A549 (cell line): ENCODE measurements at regions not wholly inside any gene's neighbourhood (a gene's known extent, or its start where the extent isn't known, plus 50 kb on each side); places are given as distances from the start of the nearest gene placed in this dataset.

Source experiments
- ATAC-seq, 2 experiments: fragments of 200-7000 bp in 1 of 2; fragments of >200 bp in 1 of 2; cut with Nextera tagmentation in 1 of 2; cut with Tn5 transposase in 1 of 2; 3 replicates each; pipeline versions ENCODE4 v1.8.0 to v1.9.1; 2018 to 2020; ENCODE audit warnings: mild to moderate bottlenecking in 1 of 2, moderate library complexity in 1 of 2
- CTCF ChIA-PET: fragments of 300-600 bp; sonication (Branson Sonifier 250); formaldehyde crosslinking; extraction: SDS; loops from one replicate; lab custom pipeline; 2021; ENCODE audit warnings: antibody characterized with exemption, inconsistent platforms; lab: Yijun Ruan, JAX
- POLR2A ChIA-PET: fragments of 350-600 bp; formaldehyde crosslinking; extraction: SDS; loops from one replicate; lab custom pipeline; 2021; ENCODE audit warnings: antibody characterized with exemption, inconsistent platforms; lab: Yijun Ruan, JAX
- DNase-seq, 2 experiments: peaks; one replicate each; pipeline versions ENCODE4 v3.0.0 to v3.0.0-alpha.2; 2011 to 2016; ENCODE audit warnings: low read depth in 1 of 2, low spot score in 1 of 2
- FAIRE-seq: peaks from 2 replicates; lab custom pipeline; 2011; peaks lifted over from hg19 to GRCh38; lab: Jason Lieb, UNC
- H3K27ac ChIP-seq, 2 experiments: fragments of >200 bp; sonication (Bioruptor Twin); formaldehyde crosslinking; 3 replicates each; pipeline ENCODE4 v1.5.1; 2016 to 2017
- H3K4me1 ChIP-seq: fragments of >200 bp; sonication (Bioruptor Twin); formaldehyde crosslinking; 3 replicates; pipeline ENCODE4 v1.6.1; 2016
- H3K4me2 ChIP-seq: fragments of >200 bp; sonication (Bioruptor Twin); formaldehyde crosslinking; 3 replicates; pipeline ENCODE4 v1.6.1; 2016
- H3K4me3 ChIP-seq: fragments of >200 bp; sonication (Bioruptor Twin); formaldehyde crosslinking; 3 replicates; pipeline ENCODE4 v1.5.1; 2016
- H3K9me3 ChIP-seq: fragments of >200 bp; sonication (Bioruptor Twin); formaldehyde crosslinking; 3 replicates; pipeline ENCODE4 v1.6.1; 2016
- CBX8 ChIP-seq: fragments of 200-600 bp; sonication (generic); IDR thresholded peaks from 2 replicates; pipeline ENCODE4 v1.6.1; 2016
- EHMT2 ChIP-seq: fragments of 200-600 bp; sonication (generic); IDR thresholded peaks from 2 replicates; pipeline ENCODE4 v1.6.1; 2016; ENCODE audit warnings: antibody characterized with exemption, low read depth, mild to moderate bottlenecking, moderate library complexity
- FOSB ChIP-seq: fragments of 250-450 bp; sonication (Bioruptor Pico); IDR thresholded peaks from 2 replicates; pipeline ENCODE4 v1.5.0; 2020; ENCODE audit warnings: mild to moderate bottlenecking, moderate library complexity
- FOXS1 ChIP-seq: fragments of 250-450 bp; sonication (Bioruptor Pico); IDR thresholded peaks from 2 replicates; pipeline ENCODE4 v1.5.0; 2020; ENCODE audit warnings: mild to moderate bottlenecking, moderate library complexity
- GATA3 ChIP-seq: IDR thresholded peaks from 2 replicates; pipeline ENCODE4 v1.6.1; 2012; ENCODE audit warnings: borderline replicate concordance
- HES2 ChIP-seq: fragments of >200 bp; sonication (Bioruptor Twin); formaldehyde crosslinking; IDR thresholded peaks from 2 replicates; pipeline ENCODE4 v1.6.1; 2016
- HEYL ChIP-seq: fragments of 250-450 bp; sonication (Bioruptor Pico); IDR thresholded peaks from 2 replicates; pipeline ENCODE4 v1.8.0; 2021; ENCODE audit warnings: mild to moderate bottlenecking, moderate library complexity
- HOXA7 ChIP-seq: fragments of 250-450 bp; sonication (Bioruptor Pico); IDR thresholded peaks from 2 replicates; pipeline ENCODE4 v1.5.0; 2020; ENCODE audit warnings: mild to moderate bottlenecking, moderate library complexity
- HOXB13 ChIP-seq: fragments of 250-450 bp; sonication (Bioruptor Pico); IDR thresholded peaks from 2 replicates; pipeline ENCODE4 v1.5.0; 2020; ENCODE audit warnings: low read depth, mild to moderate bottlenecking, moderate library complexity
- JUNB ChIP-seq: fragments of >200 bp; sonication (Bioruptor Twin); formaldehyde crosslinking; IDR thresholded peaks from 2 replicates; pipeline ENCODE4 v1.6.1; 2016
- MAFK ChIP-seq: fragments of 450-650 bp; IDR thresholded peaks from 2 replicates; pipeline ENCODE4 v1.6.1; 2014; ENCODE audit not compliant: partially characterized antibody
- NR3C1 ChIP-seq: fragments of >200 bp; sonication (Bioruptor Twin); formaldehyde crosslinking; IDR thresholded peaks from 3 replicates; pipeline ENCODE4 v1.6.1; 2017
- PBX3 ChIP-seq: IDR thresholded peaks from 2 replicates; pipeline ENCODE4 v1.6.1; 2012
- PHF8 ChIP-seq: fragments of 200-600 bp; sonication (generic); IDR thresholded peaks from 2 replicates; pipeline ENCODE4 v1.6.1; 2016; ENCODE audit warnings: low read depth, mild to moderate bottlenecking, antibody characterized with exemption, moderate library complexity, borderline replicate concordance
- RAD21 ChIP-seq, 2 experiments: fragments of >200 bp in 1 of 2; sonication (Bioruptor Twin) in 1 of 2; formaldehyde crosslinking in 1 of 2; IDR thresholded peaks in 1 of 2; conservative IDR thresholded peaks in 1 of 2; 2 replicates in 1 of 2; 3 replicates in 1 of 2; pipeline ENCODE4 v1.6.1; 2012 to 2018; ENCODE audit warnings: inconsistent platforms in 1 of 2
- RARB ChIP-seq: fragments of 250-450 bp; sonication (Bioruptor Pico); IDR thresholded peaks from 2 replicates; pipeline ENCODE4 v1.8.0; 2021; ENCODE audit warnings: mild to moderate bottlenecking, moderate library complexity
- RNF2 ChIP-seq: fragments of 200-600 bp; sonication (generic); IDR thresholded peaks from 2 replicates; pipeline ENCODE4 v1.6.1; 2016; ENCODE audit warnings: low read depth, mild to moderate bottlenecking, antibody characterized with exemption, moderate library complexity, borderline replicate concordance
- SMC3 ChIP-seq: fragments of >200 bp; sonication (Bioruptor Twin); formaldehyde crosslinking; IDR thresholded peaks from 3 replicates; pipeline ENCODE4 v1.6.1; 2018; ENCODE audit warnings: inconsistent platforms
- USF2 ChIP-seq: fragments of 450-650 bp; IDR thresholded peaks from 2 replicates; pipeline ENCODE4 v1.6.1; 2014; ENCODE audit warnings: antibody characterized with exemption
- ZC3H11A ChIP-seq: fragments of 450-650 bp; IDR thresholded peaks from 2 replicates; pipeline ENCODE4 v1.6.1; 2014; ENCODE audit warnings: antibody characterized with exemption, mild to moderate bottlenecking
- ZSCAN20 ChIP-seq: fragments of 250-450 bp; sonication (Bioruptor Pico); IDR thresholded peaks from 2 replicates; pipeline ENCODE4 v1.8.0; 2022; ENCODE audit warnings: mild to moderate bottlenecking, moderate library complexity
- WGBS: methylation state at CpG from one replicate; pipeline ENCODE4 v1.1.6; 2017; ENCODE audit errors: missing lambda C conversion rate; 5-methylcytosine and 5-hydroxymethylcytosine counted together
- TF ChIP-seq, protein P1 (sequence below): IDR thresholded peaks from 2 replicates; pipeline ENCODE4 v1.6.1; 2012
- TF ChIP-seq, protein P2 (sequence below): fragments of 250-450 bp; sonication (Bioruptor Pico); IDR thresholded peaks from 2 replicates; pipeline ENCODE4 v1.5.0; 2020; ENCODE audit warnings: low read depth, mild to moderate bottlenecking, moderate library complexity
- TF ChIP-seq, protein P3 (sequence below): fragments of >200 bp; sonication (Bioruptor Twin); formaldehyde crosslinking; IDR thresholded peaks from 3 replicates; pipeline ENCODE4 v1.5.1; 2016
- TF ChIP-seq, protein P4 (sequence below): fragments of >200 bp; sonication (Bioruptor Twin); formaldehyde crosslinking; IDR thresholded peaks from 3 replicates; pipeline ENCODE4 v1.6.1; 2016

- ATAC-seq (no peak), FAIRE-seq (no peak), DNase-seq (no peak)
- Histone ChIP-seq H3K4me3 (no peak overlapping the region), H3K4me1 (no peaks in the 10 kb centered on the region), H3K27ac (no peak overlapping the region), H3K4me2 (no peak overlapping the region), H3K9me3 (no peaks in the 10 kb centered on the region)
- WGBS = 67% methylated on average over 7 of the region's 7 CpGs
- CTCF ChIA-PET = no interaction called here
- POLR2A ChIA-PET = no interaction called here
- TF ChIP-seq RNF2 (no peak), GATA3 (no peak), HES2 (no peak), CBX8 (no peak), PHF8 (no peak), MAFK (no peak)
- TF ChIP-seq, protein P1, sequence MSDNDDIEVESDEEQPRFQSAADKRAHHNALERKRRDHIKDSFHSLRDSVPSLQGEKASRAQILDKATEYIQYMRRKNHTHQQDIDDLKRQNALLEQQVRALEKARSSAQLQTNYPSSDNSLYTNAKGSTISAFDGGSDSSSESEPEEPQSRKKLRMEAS = no peak
- TF ChIP-seq, protein P2, sequence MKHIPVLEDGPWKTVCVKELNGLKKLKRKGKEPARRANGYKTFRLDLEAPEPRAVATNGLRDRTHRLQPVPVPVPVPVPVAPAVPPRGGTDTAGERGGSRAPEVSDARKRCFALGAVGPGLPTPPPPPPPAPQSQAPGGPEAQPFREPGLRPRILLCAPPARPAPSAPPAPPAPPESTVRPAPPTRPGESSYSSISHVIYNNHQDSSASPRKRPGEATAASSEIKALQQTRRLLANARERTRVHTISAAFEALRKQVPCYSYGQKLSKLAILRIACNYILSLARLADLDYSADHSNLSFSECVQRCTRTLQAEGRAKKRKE (CRISPR knock-in tag) = no peak
Measured at GRCh38 chr13:99722931-99723330, 221.7 kb downstream of the TM9SF2 start.

DNA sequence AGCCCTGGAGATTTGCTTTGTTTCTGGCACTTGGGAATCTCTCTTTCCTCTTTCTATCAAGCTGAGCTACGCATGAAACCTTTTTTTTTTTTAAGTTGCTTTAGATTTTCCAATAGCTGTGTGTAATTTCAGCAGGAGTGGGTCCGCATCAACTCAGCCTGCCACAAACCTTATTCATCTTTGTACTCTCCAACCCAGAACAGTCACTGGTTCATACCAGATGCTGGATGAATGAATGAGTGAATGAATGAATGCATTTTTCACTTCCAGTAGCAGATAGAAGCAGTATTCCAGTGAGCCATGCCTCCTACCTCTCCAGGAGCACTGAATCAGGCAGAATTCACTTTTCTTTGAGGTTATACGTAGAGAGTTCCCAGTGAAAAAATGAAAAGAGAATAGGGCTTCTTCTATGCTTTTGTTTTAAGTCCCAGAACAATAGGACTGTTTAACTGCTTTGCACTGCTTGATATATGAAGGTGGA is 221.1 kb downstream of the TM9SF2 start:
- Histone ChIP-seq H3K4me1 (no peaks in the 10 kb centered on the region), H3K27ac (no peak overlapping the region), H3K4me3 (no peak overlapping the region)
- TF ChIP-seq HOXB13 (CRISPR knock-in tag) = no peak
- TF ChIP-seq SMC3 = no peak
- TF ChIP-seq HOXA7 (CRISPR knock-in tag) = no peak
- TF ChIP-seq ZSCAN20 = no peak
- TF ChIP-seq RNF2 = no peak
- TF ChIP-seq, protein P3, sequence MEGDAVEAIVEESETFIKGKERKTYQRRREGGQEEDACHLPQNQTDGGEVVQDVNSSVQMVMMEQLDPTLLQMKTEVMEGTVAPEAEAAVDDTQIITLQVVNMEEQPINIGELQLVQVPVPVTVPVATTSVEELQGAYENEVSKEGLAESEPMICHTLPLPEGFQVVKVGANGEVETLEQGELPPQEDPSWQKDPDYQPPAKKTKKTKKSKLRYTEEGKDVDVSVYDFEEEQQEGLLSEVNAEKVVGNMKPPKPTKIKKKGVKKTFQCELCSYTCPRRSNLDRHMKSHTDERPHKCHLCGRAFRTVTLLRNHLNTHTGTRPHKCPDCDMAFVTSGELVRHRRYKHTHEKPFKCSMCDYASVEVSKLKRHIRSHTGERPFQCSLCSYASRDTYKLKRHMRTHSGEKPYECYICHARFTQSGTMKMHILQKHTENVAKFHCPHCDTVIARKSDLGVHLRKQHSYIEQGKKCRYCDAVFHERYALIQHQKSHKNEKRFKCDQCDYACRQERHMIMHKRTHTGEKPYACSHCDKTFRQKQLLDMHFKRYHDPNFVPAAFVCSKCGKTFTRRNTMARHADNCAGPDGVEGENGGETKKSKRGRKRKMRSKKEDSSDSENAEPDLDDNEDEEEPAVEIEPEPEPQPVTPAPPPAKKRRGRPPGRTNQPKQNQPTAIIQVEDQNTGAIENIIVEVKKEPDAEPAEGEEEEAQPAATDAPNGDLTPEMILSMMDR = no peak
- no peak for TF ChIP-seq RARB (CRISPR knock-in tag)
- no peak for TF ChIP-seq PBX3
- TF ChIP-seq ZC3H11A = no peak
- TF ChIP-seq NR3C1 = no peak
- TF ChIP-seq, protein P1 = no peak
- TF ChIP-seq HEYL (CRISPR knock-in tag) = no peak
- no peak for TF ChIP-seq FOSB (CRISPR knock-in tag)
- TF ChIP-seq RAD21 (conservative IDR thresholded peaks at IDR 0.05 in 1 of 2, IDR thresholded peaks at IDR 0.05 in 1 of 2) = no peak
- no peak for TF ChIP-seq FOXS1 (CRISPR knock-in tag)
- TF ChIP-seq JUNB = no peak
- TF ChIP-seq, protein P4, sequence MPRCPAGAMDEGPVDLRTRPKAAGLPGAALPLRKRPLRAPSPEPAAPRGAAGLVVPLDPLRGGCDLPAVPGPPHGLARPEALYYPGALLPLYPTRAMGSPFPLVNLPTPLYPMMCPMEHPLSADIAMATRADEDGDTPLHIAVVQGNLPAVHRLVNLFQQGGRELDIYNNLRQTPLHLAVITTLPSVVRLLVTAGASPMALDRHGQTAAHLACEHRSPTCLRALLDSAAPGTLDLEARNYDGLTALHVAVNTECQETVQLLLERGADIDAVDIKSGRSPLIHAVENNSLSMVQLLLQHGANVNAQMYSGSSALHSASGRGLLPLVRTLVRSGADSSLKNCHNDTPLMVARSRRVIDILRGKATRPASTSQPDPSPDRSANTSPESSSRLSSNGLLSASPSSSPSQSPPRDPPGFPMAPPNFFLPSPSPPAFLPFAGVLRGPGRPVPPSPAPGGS = no peak
- TF ChIP-seq USF2 = no peak
- TF ChIP-seq EHMT2 = no peak
- TF ChIP-seq, all 56 proteins: peak for 0
- Histone ChIP-seq H3K9me3 (no peaks in the 10 kb centered on the region), H3K4me2 (no peak overlapping the region)
- FAIRE-seq (no peak), DNase-seq (no peak), ATAC-seq (no peak)
- ChIA-PET CTCF (no interaction called here), POLR2A (no interaction called here)
- 89% methylated on average over 3 of the region's 3 CpGs for WGBS
